MM.1S (cell line): ENCODE measurements at regions not wholly inside any gene's neighbourhood (a gene's known extent, or its start where the extent isn't known, plus 50 kb on each side); places are given as distances from the start of the nearest gene placed in this dataset.

Experiments
- CTCF ChIP-seq: fragments of 300-600 bp; sonication (generic); IDR thresholded peaks from 2 replicates; pipeline ENCODE4 v1.5.1; 2016; ENCODE audit warnings: antibody characterized with exemption, low read length, mixed read lengths
- EZH2phosphoT487 ChIP-seq: fragments of 300-600 bp; sonication (generic); IDR thresholded peaks from 2 replicates; pipeline ENCODE4 v1.6.1; 2018; ENCODE audit warnings: antibody characterized with exemption, low read length

DNA sequence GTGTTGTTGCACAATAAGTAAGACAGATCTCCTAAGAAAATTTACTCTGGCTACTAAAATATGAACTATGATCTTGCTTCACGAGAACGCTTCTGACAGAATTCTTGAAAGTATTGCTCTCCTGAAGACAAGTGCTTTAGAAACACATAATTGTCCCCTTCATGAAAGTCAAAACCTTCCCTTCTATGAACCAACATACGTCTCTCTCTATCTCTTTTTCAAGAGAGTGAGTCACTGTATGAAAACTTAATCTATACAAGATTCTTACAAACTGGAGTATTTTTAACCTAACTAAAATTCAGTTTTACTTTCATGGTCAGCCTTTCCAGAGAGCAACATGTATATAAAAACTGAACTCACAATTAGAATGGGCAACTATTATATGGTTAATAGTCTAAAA lies 688.0 kb upstream of the CTNND2 start:
- no peak for TF ChIP-seq CTCF
- no peak for TF ChIP-seq EZH2phosphoT487
